Upper lobe of left lung (tissue), 4 donors: ENCODE measurements at regions not wholly inside any gene's neighbourhood (a gene's known extent, or its start where the extent isn't known, plus 50 kb on each side); places are given as distances from the start of the nearest gene placed in this dataset.

Experiments
- CTCF ChIP-seq, 6 experiments: fragments of 450-650 bp in 4 of 6; fragments of 200-600 bp in 2 of 6; sonication (generic) in 2 of 6; IDR thresholded peaks; one replicate each; pipeline ENCODE4 v1.5.1; 2016 to 2019; ENCODE audit warnings: antibody characterized with exemption in 6 of 6
- POLR2AphosphoS5 ChIP-seq, 2 donors: sonication (generic); formaldehyde crosslinking; IDR thresholded peaks; one replicate each; pipeline ENCODE4 v1.5.1; 2017; ENCODE audit warnings: antibody characterized with exemption in 2 of 2

- TF ChIP-seq CTCF (IDR thresholded peaks at IDR 0.05) (no peak), POLR2AphosphoS5 (IDR thresholded peaks at IDR 0.05) (no peak)
Observed at GRCh38 chr9:105959531-105959930, 265.2 kb downstream of the TMEM38B start.
